GM23248 (cell line): ENCODE measurements at regions not wholly inside any gene's neighbourhood (a gene's known extent, or its start where the extent isn't known, plus 50 kb on each side); places are given as distances from the start of the nearest gene placed in this dataset.

ENCODE experiments used
- DNase-seq: peaks from one replicate; pipeline ENCODE4 v3.0.0-alpha.2; 2015
- H2AFZ ChIP-seq: fragments of 200-600 bp; sonication (generic); 2 replicates; pipeline ENCODE4 v1.6.1; 2016; ENCODE audit warnings: antibody characterized with exemption
- H3F3A ChIP-seq: fragments of 200-600 bp; sonication (generic); 2 replicates; pipeline ENCODE4 v1.6.1; 2016; ENCODE audit warnings: mild to moderate bottlenecking, antibody characterized with exemption, mixed run types; ENCODE audit not compliant: insufficient read depth
- H3K27ac ChIP-seq: fragments of 200-600 bp; sonication (generic); 2 replicates; pipeline ENCODE4 v1.5.1; 2016; ENCODE audit warnings: mild to moderate bottlenecking
- H3K27me3 ChIP-seq: fragments of 200-600 bp; sonication (generic); replicated peaks from 2 replicates; pipeline ENCODE4 v1.6.1; 2016; ENCODE audit warnings: mild to moderate bottlenecking; ENCODE audit not compliant: insufficient read depth
- H3K36me3 ChIP-seq: fragments of 200-600 bp; sonication (generic); 2 replicates; pipeline ENCODE4 v1.6.1; 2016; ENCODE audit warnings: low read depth, mild to moderate bottlenecking
- H3K4me1 ChIP-seq: fragments of 200-600 bp; sonication (generic); 2 replicates; pipeline ENCODE4 v1.6.1; 2016; ENCODE audit warnings: mild to moderate bottlenecking; ENCODE audit not compliant: insufficient read depth
- H3K4me2 ChIP-seq: fragments of 200-600 bp; sonication (generic); one replicate; pipeline ENCODE4 v1.6.1; 2016; ENCODE audit warnings: mild to moderate bottlenecking; ENCODE audit not compliant: unreplicated experiment
- H3K4me3 ChIP-seq: fragments of 200-600 bp; sonication (generic); 2 replicates; pipeline ENCODE4 v1.5.1; 2016; ENCODE audit warnings: mild to moderate bottlenecking
- H3K79me2 ChIP-seq: fragments of 200-600 bp; sonication (generic); 2 replicates; pipeline ENCODE4 v1.6.1; 2016; ENCODE audit warnings: mild to moderate bottlenecking; ENCODE audit not compliant: insufficient read depth
- H3K9ac ChIP-seq: fragments of 200-600 bp; sonication (generic); 2 replicates; pipeline ENCODE4 v1.6.1; 2016; ENCODE audit warnings: mild to moderate bottlenecking
- H3K9me2 ChIP-seq: fragments of 200-600 bp; sonication (generic); 2 replicates; pipeline ENCODE4 v1.6.1; 2016; ENCODE audit warnings: mixed run types, mild to moderate bottlenecking, moderate library complexity; ENCODE audit not compliant: insufficient read depth
- H3K9me3 ChIP-seq: fragments of 200-600 bp; sonication (generic); one replicate; pipeline ENCODE4 v1.6.1; 2017; ENCODE audit warnings: low read depth
- H4K20me1 ChIP-seq: fragments of 200-600 bp; sonication (generic); 2 replicates; pipeline ENCODE4 v1.6.0; 2016; ENCODE audit not compliant: insufficient read depth
- EZH2 ChIP-seq: fragments of 200-600 bp; sonication (generic); IDR thresholded peaks from 2 replicates; pipeline ENCODE4 v1.6.1; 2018; ENCODE audit warnings: antibody characterized with exemption, mild to moderate bottlenecking; ENCODE audit not compliant: insufficient read depth, poor library complexity, severe bottlenecking
- EZH2phosphoT487 ChIP-seq: fragments of 200-600 bp; sonication (generic); IDR thresholded peaks from 2 replicates; pipeline ENCODE4 v1.6.1; 2018; ENCODE audit warnings: antibody characterized with exemption, moderate library complexity, mild to moderate bottlenecking, low read depth; ENCODE audit not compliant: insufficient read depth
- WGBS, 2 experiments: methylation state at CpG; one replicate each; pipeline ENCODE4 v1.1.6; 2015 to 2017; ENCODE audit warnings: low lambda C conversion rate in 2 of 2, low coverage in 1 of 2; ENCODE audit errors: missing lambda C conversion rate in 2 of 2; 5-methylcytosine and 5-hydroxymethylcytosine counted together
- in situ Hi-C: fragments of 300-500 bp; cut with MboI; formaldehyde crosslinking; loops from 2 replicates; pipeline ENCODE4 v1.15.0; 2020

DNA sequence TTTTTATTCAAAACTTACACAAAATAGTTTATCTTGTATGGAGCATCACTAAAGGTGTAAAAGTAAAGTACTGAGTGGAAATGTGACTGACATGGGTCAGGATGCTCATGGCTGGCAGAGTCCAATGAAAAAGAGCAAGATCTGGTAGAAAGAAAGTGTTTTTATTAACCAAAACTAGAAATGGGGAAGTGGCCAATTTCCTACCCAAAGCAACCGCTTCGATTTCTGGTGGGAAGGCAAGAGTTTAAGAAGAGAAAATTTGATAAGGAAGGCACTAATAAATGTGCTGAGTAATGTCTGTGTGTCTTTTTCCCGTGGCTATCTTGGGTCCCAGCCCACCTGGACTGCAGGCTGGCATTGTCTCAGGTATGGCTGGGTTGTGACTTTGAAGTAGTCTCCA lies 277.7 kb downstream of the ANKRD7 start:
- in situ Hi-C loops = no loop called here

DNA sequence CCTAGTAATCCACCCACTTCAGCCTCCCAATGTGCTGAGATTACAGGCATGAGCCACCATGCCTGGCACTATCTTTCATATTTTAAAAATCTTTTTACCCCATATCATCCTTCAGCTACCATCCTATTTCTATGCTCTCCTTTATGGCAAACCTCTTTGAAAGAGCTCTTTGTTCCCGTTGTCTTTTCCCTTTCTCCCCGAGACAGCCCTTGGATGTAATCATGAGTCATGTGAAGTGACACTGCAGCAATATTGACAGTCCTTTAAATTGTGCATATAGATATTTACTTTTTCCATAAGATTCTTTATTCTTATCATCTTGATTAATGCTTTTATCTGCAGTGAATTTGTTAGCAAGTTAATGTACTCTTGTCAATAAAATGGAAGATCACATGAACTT lies 286.6 kb downstream of the ANKRD7 start:
- H2AFZ ChIP-seq = no peak overlapping the region
- H3K79me2 ChIP-seq = no peaks in the 10 kb centered on the region
- no peaks in the 10 kb centered on the region for H3K9me3 ChIP-seq
- no peaks in the 10 kb centered on the region for H3F3A ChIP-seq
- H3K27me3 ChIP-seq = no peaks in the 10 kb centered on the region
- in situ Hi-C loops = no loop called here
- H3K27ac ChIP-seq = no peak overlapping the region
- TF ChIP-seq EZH2 (no peak), EZH2phosphoT487 (no peak)
- no peaks in the 10 kb centered on the region for H4K20me1 ChIP-seq
- DNase-seq = no peak
- WGBS, 2 experiments = 13 to 38% methylated on average over 2 of the region's 2 CpGs
- no peaks in the 10 kb centered on the region for H3K4me1 ChIP-seq
- H3K9me2 ChIP-seq = no peaks in the 10 kb centered on the region
- no peak overlapping the region for H3K4me2 ChIP-seq
- H3K4me3 ChIP-seq = no peak overlapping the region
- H3K9ac ChIP-seq = no peak overlapping the region
- no peaks in the 10 kb centered on the region for H3K36me3 ChIP-seq

More for the DNA sequence above, 277.7 kb downstream of the ANKRD7 start:
- Histone ChIP-seq H3K4me3 (no peak overlapping the region), H3F3A (no peaks in the 10 kb centered on the region), H3K36me3 (no peaks in the 10 kb centered on the region), H3K9me3 (no peaks in the 10 kb centered on the region), H2AFZ (no peak overlapping the region), H3K9ac (no peak overlapping the region), H4K20me1 (no peaks in the 10 kb centered on the region), H3K27ac (no peak overlapping the region), H3K79me2 (no peaks in the 10 kb centered on the region), H3K4me2 (no peak overlapping the region), H3K4me1 (no peaks in the 10 kb centered on the region), H3K27me3 (no peaks in the 10 kb centered on the region), H3K9me2 (no peaks in the 10 kb centered on the region)
- no peak for DNase-seq
- 24 to 33% methylated on average over 3 of the region's 3 CpGs for WGBS, 2 experiments
- TF ChIP-seq EZH2 (no peak), EZH2phosphoT487 (no peak)

DNA sequence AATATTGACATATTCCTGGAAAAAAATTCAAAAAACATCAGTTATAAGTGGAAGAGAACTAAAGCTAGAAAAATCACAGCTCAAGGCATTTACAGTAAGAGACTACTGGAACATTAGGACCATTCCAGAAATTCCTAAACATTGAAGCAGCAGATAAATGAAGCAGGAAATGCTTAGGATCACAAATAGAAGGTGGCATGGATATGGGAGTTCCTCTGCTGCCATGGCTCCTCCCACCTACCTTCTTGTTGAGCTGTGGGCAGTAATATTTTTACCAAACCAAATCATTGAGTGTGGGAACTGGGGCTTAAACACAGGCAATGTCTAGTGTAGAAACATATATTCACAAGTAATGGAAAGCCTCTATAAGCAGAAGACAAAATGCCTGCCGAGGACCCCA lies 292.8 kb downstream of the ANKRD7 start:
- Histone ChIP-seq H3K4me1 (no peaks in the 10 kb centered on the region), H3F3A (no peaks in the 10 kb centered on the region), H4K20me1 (no peaks in the 10 kb centered on the region), H3K36me3 (no peaks in the 10 kb centered on the region), H3K4me3 (no peak overlapping the region), H3K27me3 (no peaks in the 10 kb centered on the region), H3K27ac (no peak overlapping the region), H3K9ac (no peak overlapping the region), H2AFZ (no peak overlapping the region), H3K9me3 (no peaks in the 10 kb centered on the region), H3K79me2 (no peaks in the 10 kb centered on the region), H3K9me2 (no peaks in the 10 kb centered on the region), H3K4me2 (no peak overlapping the region)
- DNase-seq = no peak
- TF ChIP-seq EZH2 (no peak), EZH2phosphoT487 (no peak)
- in situ Hi-C loops = no loop called here
- WGBS, 2 experiments = 0 to 4% methylated on average over 1 of the region's 1 CpG

DNA sequence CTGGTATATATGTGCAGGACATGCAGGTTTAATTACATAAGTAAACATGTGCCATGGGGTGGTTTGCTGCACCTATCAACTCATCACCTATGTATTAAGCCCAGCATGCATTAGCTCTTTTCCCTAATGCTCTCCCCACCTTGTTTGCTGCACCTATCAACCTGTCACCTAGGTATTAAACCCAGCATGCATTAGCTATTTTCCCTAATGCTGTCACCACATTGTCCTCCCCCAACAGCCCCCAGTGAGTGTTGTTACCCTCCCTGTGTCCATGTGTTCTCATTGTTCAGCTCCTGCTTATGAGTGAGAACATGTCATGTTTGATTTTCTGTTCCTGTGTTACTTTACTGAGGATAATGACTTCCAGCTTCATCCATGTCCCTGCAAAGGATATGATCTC lies 300.5 kb downstream of the ANKRD7 start:
- no peaks in the 10 kb centered on the region for H3K79me2 ChIP-seq
- H3K9me3 ChIP-seq = no peaks in the 10 kb centered on the region
- H2AFZ ChIP-seq = no peak overlapping the region
- no peak for DNase-seq
- no peak overlapping the region for H3K4me3 ChIP-seq
- H3K9me2 ChIP-seq = no peaks in the 10 kb centered on the region
- no peaks in the 10 kb centered on the region for H3K36me3 ChIP-seq
- no peak overlapping the region for H3K4me2 ChIP-seq
- no peaks in the 10 kb centered on the region for H3F3A ChIP-seq
- H3K4me1 ChIP-seq = no peaks in the 10 kb centered on the region
- no peaks in the 10 kb centered on the region for H3K27me3 ChIP-seq
- no peak overlapping the region for H3K9ac ChIP-seq
- H4K20me1 ChIP-seq = no peaks in the 10 kb centered on the region
- H3K27ac ChIP-seq = no peak overlapping the region
- TF ChIP-seq EZH2 (no peak), EZH2phosphoT487 (no peak)
- in situ Hi-C loops = no loop called here

DNA sequence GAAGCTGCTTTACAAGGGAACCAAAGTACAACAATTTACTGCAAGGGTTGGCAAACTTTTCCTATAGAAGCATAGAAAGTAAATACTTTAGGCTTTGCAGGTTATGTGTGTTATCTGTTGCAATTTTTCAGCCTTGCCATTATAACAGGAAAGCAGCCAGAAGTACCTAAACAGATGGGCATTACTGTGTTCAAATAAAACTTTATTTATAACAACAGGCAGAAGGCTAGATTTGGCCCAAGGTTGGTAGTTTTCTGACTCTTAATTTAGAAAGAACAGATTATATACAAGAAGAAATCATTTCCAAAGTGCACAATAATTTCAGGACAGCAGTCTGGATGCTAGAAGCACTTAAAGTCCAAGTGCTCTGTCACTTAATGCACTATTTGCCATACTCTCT lies 307.1 kb downstream of the ANKRD7 start:
- Histone ChIP-seq H3K27ac (no peak overlapping the region), H4K20me1 (no peaks in the 10 kb centered on the region), H2AFZ (no peak overlapping the region), H3K9me2 (no peaks in the 10 kb centered on the region), H3F3A (no peaks in the 10 kb centered on the region), H3K4me1 (no peaks in the 10 kb centered on the region), H3K27me3 (no peaks in the 10 kb centered on the region), H3K36me3 (no peaks in the 10 kb centered on the region), H3K4me3 (no peak overlapping the region), H3K79me2 (no peaks in the 10 kb centered on the region), H3K4me2 (no peak overlapping the region), H3K9ac (no peak overlapping the region), H3K9me3 (no peaks in the 10 kb centered on the region)
- no peak for DNase-seq
- TF ChIP-seq EZH2phosphoT487 = no peak
- TF ChIP-seq EZH2 = no peak
- in situ Hi-C loops = no loop called here
